ENCODE measurements at regions not wholly inside any gene's neighbourhood (a gene's known extent, or its start where the extent isn't known, plus 50 kb on each side); places are given as distances from the start of the nearest gene placed in this dataset.

DNA sequence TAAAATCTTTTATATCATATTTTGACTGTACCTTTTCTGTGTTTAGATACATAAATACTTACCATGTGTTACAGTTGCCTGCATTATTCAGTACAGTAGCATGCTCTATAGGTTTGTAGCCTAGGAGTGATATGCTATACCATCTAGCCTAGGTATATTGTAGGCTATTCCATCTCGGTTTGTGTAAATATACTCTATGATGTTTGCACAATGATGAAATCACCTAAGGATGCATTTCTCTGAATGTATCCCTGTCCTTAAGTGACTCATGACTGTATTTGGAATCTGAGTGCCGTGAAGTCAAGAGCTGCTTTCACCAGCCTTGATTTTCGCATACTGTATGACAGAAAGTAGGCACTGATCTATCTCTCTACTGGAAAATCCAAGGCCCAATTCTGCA is 129.9 kb downstream of the UTRN start:
- TF ChIP-seq, protein P1, sequence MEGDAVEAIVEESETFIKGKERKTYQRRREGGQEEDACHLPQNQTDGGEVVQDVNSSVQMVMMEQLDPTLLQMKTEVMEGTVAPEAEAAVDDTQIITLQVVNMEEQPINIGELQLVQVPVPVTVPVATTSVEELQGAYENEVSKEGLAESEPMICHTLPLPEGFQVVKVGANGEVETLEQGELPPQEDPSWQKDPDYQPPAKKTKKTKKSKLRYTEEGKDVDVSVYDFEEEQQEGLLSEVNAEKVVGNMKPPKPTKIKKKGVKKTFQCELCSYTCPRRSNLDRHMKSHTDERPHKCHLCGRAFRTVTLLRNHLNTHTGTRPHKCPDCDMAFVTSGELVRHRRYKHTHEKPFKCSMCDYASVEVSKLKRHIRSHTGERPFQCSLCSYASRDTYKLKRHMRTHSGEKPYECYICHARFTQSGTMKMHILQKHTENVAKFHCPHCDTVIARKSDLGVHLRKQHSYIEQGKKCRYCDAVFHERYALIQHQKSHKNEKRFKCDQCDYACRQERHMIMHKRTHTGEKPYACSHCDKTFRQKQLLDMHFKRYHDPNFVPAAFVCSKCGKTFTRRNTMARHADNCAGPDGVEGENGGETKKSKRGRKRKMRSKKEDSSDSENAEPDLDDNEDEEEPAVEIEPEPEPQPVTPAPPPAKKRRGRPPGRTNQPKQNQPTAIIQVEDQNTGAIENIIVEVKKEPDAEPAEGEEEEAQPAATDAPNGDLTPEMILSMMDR (IDR thresholded peaks at IDR 0.05; ENCODE audit: low read length) = no peak
- no peak for TF ChIP-seq EZH2 (IDR thresholded peaks at IDR 0.05; ENCODE audit: borderline replicate concordance, low read length)

Measured in OCI-LY1 (cell line).